ENCODE measurements at regions not wholly inside any gene's neighbourhood (a gene's known extent, or its start where the extent isn't known, plus 50 kb on each side); places are given as distances from the start of the nearest gene placed in this dataset.

- no peaks in the 10 kb centered on the region for H3F3A ChIP-seq (ENCODE audit: insufficient read depth)
- no peaks in the 10 kb centered on the region for H3K79me2 ChIP-seq (ENCODE audit: insufficient read depth)
- H3K27ac ChIP-seq: no peak overlapping the region
- H3K9me3 ChIP-seq (ENCODE audit: low read depth): no peaks in the 10 kb centered on the region
- H3K4me1 ChIP-seq (ENCODE audit: insufficient read depth): 0 out of 2 replicates have a peak, but pooled peaks cover 3% of the 10 kb centered on the region
- H3K27me3 ChIP-seq (replicated peaks; ENCODE audit: insufficient read depth): peaks cover 8% of the 10 kb centered on the region; the same call in 1 of the 2 replicates
- H3K36me3 ChIP-seq (ENCODE audit: low read depth): no peaks in the 10 kb centered on the region
- H3K9me2 ChIP-seq (ENCODE audit: insufficient read depth): no peaks in the 10 kb centered on the region
- no peak overlapping the region for H3K4me3 ChIP-seq
- no peak for DNase-seq
- H3K4me2 ChIP-seq (ENCODE audit: unreplicated experiment): no peak overlapping the region
- no peak overlapping the region for H3K9ac ChIP-seq
- in situ Hi-C loops (cut with MboI): no loop called here
- TF ChIP-seq EZH2phosphoT487 (IDR thresholded peaks at IDR 0.05; ENCODE audit: insufficient read depth, low read depth) (no peak), EZH2 (IDR thresholded peaks at IDR 0.05; ENCODE audit: insufficient read depth, poor library complexity, severe bottlenecking) (no peak)
- no peak overlapping the region for H2AFZ ChIP-seq
- no peaks in the 10 kb centered on the region for H4K20me1 ChIP-seq (ENCODE audit: insufficient read depth)
These were observed 99.8 kb upstream of the NOCT start for GRCh38 chr4:138915756-138916155.

DNA sequence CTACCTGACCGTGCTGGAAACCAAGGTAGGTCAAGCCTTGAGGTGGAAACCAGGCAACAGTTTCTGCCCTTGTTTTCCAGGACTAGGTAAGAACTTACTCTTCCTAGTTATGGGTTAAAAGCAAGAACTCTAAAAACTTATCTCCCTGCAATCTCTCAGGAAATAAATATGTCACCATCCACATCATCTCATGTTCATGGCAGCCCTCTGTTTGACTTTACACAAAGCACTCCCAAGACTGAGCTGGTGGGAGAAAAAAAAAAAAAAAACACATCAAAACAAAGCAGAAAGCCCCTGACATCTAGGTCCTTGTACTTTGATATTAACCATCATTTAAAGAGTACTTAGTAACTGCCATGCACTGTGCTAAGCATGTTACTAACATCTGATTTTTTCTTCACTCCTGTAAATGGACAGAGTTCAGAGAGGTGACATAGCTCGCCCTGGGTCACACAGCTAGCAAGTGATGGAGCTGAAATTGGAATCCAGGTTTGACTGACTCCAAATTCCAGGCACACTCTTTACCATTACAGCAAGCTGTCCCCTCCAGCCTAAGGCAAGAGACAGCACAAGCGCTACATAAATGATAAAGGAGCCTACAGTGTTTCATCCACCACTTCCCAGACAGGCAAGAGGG, 102.8 kb upstream of the NOCT start:
- H3K9me3 ChIP-seq (ENCODE audit: low read depth): no peaks in the 10 kb centered on the region
- H3K4me2 ChIP-seq (ENCODE audit: unreplicated experiment): no peak overlapping the region
- DNase-seq: no peak
- H3K79me2 ChIP-seq (ENCODE audit: insufficient read depth): no peaks in the 10 kb centered on the region
- H3K9ac ChIP-seq: no peak overlapping the region
- TF ChIP-seq EZH2phosphoT487 (IDR thresholded peaks at IDR 0.05; ENCODE audit: insufficient read depth, low read depth) (no peak), EZH2 (IDR thresholded peaks at IDR 0.05; ENCODE audit: insufficient read depth, poor library complexity, severe bottlenecking) (no peak)
- H3K36me3 ChIP-seq (ENCODE audit: low read depth): no peaks in the 10 kb centered on the region
- H2AFZ ChIP-seq: no peak overlapping the region
- WGBS, 2 experiments (ENCODE audit: low coverage in 1 of 2, low lambda C conversion rate in 2 of 2, missing lambda C conversion rate in 2 of 2): 79 to 83% methylated on average over 3 of the region's 3 CpGs
- 0 out of 2 replicates have a peak, but pooled peaks cover 3% of the 10 kb centered on the region for H3K4me1 ChIP-seq (ENCODE audit: insufficient read depth)
- peaks cover 6% of the 10 kb centered on the region; the same call in 1 of the 2 replicates for H3F3A ChIP-seq (ENCODE audit: insufficient read depth)
- no peak overlapping the region for H3K4me3 ChIP-seq
- in situ Hi-C loops (cut with MboI): no loop called here
- H4K20me1 ChIP-seq (ENCODE audit: insufficient read depth): no peaks in the 10 kb centered on the region
- no peaks in the 10 kb centered on the region for H3K27me3 ChIP-seq (replicated peaks; ENCODE audit: insufficient read depth)
- no peaks in the 10 kb centered on the region for H3K9me2 ChIP-seq (ENCODE audit: insufficient read depth)
- no peak overlapping the region for H3K27ac ChIP-seq

- Histone ChIP-seq H3K27ac (no peak overlapping the region), H3K9me2 (ENCODE audit: insufficient read depth) (no peaks in the 10 kb centered on the region), H3K36me3 (ENCODE audit: low read depth) (no peaks in the 10 kb centered on the region), H3K4me2 (ENCODE audit: unreplicated experiment) (no peak overlapping the region), H3K9me3 (ENCODE audit: low read depth) (no peaks in the 10 kb centered on the region), H3F3A (ENCODE audit: insufficient read depth) (peaks cover 6% of the 10 kb centered on the region; the same call in 1 of the 2 replicates), H3K79me2 (ENCODE audit: insufficient read depth) (no peaks in the 10 kb centered on the region), H4K20me1 (ENCODE audit: insufficient read depth) (no peaks in the 10 kb centered on the region), H3K4me3 (no peak overlapping the region), H3K4me1 (ENCODE audit: insufficient read depth) (0 out of 2 replicates have a peak, but pooled peaks cover 3% of the 10 kb centered on the region), H2AFZ (no peak overlapping the region), H3K27me3 (replicated peaks; ENCODE audit: insufficient read depth) (no peaks in the 10 kb centered on the region), H3K9ac (no peak overlapping the region)
- TF ChIP-seq EZH2 (IDR thresholded peaks at IDR 0.05; ENCODE audit: insufficient read depth, poor library complexity, severe bottlenecking) (no peak), EZH2phosphoT487 (IDR thresholded peaks at IDR 0.05; ENCODE audit: insufficient read depth, low read depth) (no peak)
- DNase-seq: no peak
- in situ Hi-C loops (cut with MboI): no loop called here
- 46 to 48% methylated on average over 9 of the region's 9 CpGs for WGBS, 2 experiments (ENCODE audit: low coverage in 1 of 2, low lambda C conversion rate in 2 of 2, missing lambda C conversion rate in 2 of 2)
These were observed 103.5 kb upstream of the NOCT start for GRCh38 chr4:138911909-138912703.

- Histone ChIP-seq H3K9ac (no peak overlapping the region), H3K27me3 (replicated peaks; ENCODE audit: insufficient read depth) (no peaks in the 10 kb centered on the region), H3K4me3 (no peak overlapping the region), H3K9me2 (ENCODE audit: insufficient read depth) (no peaks in the 10 kb centered on the region), H2AFZ (no peak overlapping the region; the same call in 1 of the 2 replicates), H3F3A (ENCODE audit: insufficient read depth) (peaks cover 6% of the 10 kb centered on the region; the same call in 1 of the 2 replicates), H3K4me2 (ENCODE audit: unreplicated experiment) (peak overlapping the region; percentile 17), H4K20me1 (ENCODE audit: insufficient read depth) (no peaks in the 10 kb centered on the region), H3K27ac (no peak overlapping the region), H3K36me3 (ENCODE audit: low read depth) (no peaks in the 10 kb centered on the region), H3K9me3 (ENCODE audit: low read depth) (no peaks in the 10 kb centered on the region), H3K4me1 (ENCODE audit: insufficient read depth) (0 out of 2 replicates have a peak, but pooled peaks cover 3% of the 10 kb centered on the region), H3K79me2 (ENCODE audit: insufficient read depth) (no peaks in the 10 kb centered on the region)
- peak; percentile 93 for DNase-seq
- in situ Hi-C loops (cut with MboI): no loop called here
- no peak for TF ChIP-seq EZH2 (IDR thresholded peaks at IDR 0.05; ENCODE audit: insufficient read depth, poor library complexity, severe bottlenecking)
- TF ChIP-seq EZH2phosphoT487 (IDR thresholded peaks at IDR 0.05; ENCODE audit: insufficient read depth, low read depth): no peak
- 11 to 15% methylated on average over 12 of the region's 12 CpGs for WGBS, 2 experiments (ENCODE audit: low coverage in 1 of 2, low lambda C conversion rate in 2 of 2, missing lambda C conversion rate in 2 of 2)
These were observed 104.7 kb upstream of the NOCT start for GRCh38 chr4:138910914-138911336.

Data from GM23248 (cell line).